HG03575 (cell line): ENCODE measurements at regions not wholly inside any gene's neighbourhood (a gene's known extent, or its start where the extent isn't known, plus 50 kb on each side); places are given as distances from the start of the nearest gene placed in this dataset.

Source experiments
- ATAC-seq: cut with Tn5 transposase; IDR thresholded peaks from one replicate; pipeline ENCODE4 v1.9.1; 2021; ENCODE audit not compliant: unreplicated experiment, insufficient number of reproducible peaks, low FRiP score; ENCODE audit errors: extremely low read depth

- no peak for ATAC-seq
Measured at GRCh38 chr2:29974086-29974485, 52.7 kb upstream of the ALK start.

DNA sequence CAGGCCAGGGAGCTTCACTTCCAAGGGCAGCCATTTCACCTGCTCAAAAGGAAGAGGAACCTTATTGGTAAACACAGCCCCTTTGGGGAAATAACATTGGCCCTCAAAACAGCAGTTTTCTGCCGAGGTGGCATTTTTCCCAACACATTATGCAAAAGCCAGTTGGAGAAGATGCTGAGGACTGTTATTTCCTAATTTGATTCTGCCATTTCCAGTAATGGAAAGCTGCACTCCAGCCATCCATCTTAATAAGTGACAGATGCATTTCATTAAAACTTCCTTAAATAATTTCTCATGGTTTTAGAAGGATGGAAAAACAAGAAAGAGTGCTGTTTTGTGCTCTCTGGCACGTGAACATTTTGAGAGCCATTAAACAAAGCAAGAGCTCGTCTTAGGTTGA, 55.9 kb upstream of the ALK start:
- no peak for ATAC-seq

- ATAC-seq = no peak
Measured at GRCh38 chr2:29981402-29981801, 60.0 kb upstream of the ALK start.

- ATAC-seq = no peak
Measured at GRCh38 chr2:29983308-29983707, 61.9 kb upstream of the ALK start.

DNA sequence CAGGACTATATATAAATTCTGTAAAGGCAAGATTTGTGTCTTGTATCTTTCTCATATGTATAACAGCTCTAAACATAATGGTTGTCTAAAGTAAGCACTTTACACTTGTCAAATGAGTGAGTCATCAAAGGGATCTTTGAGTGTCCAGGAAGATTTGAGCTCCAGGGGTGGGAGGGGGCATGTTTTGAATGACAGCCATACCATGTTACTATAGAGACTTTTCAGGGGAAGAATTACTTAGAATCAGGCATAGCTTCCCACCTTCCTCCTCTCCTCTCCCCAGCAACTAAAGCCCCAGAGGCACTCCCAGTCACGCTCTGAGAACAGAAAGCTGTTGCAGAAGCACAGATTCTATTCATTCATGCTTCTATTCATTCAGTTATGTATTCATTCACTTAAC, 65.8 kb upstream of the ALK start:
- ATAC-seq = no peak

GRCh38 chr2:29990129-29990528, 68.7 kb upstream of the ALK start:
- no peak for ATAC-seq

DNA sequence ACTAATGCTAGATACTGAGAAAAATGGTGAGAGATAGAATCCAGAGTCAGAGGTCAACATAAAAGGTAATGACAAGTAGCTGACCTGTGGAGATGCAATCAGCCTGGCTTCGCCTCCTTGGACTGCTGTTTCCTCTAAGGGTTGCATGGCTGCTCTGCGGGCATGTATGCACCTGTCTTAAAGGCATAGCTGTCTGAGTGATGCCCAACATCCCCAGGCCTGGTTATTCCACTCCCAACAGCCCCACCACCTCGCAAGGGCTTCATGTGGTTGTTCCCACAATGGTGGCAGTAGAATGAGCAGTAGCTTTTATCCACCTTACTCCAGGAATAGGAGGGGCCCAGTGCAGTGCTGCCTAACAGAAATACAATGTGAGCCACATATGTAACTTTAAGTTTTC, 69.7 kb upstream of the ALK start:
- ATAC-seq = no peak

GRCh38 chr2:29995241-29995640, 73.9 kb upstream of the ALK start:
- no peak for ATAC-seq

GRCh38 chr2:30003128-30003527, 81.7 kb upstream of the ALK start:
- no peak for ATAC-seq

- ATAC-seq = peak; percentile 53
Measured at GRCh38 chr2:30022444-30023071, 101.2 kb upstream of the ALK start.

GRCh38 chr2:30024281-30024680, 102.9 kb upstream of the ALK start:
- ATAC-seq = no peak

DNA sequence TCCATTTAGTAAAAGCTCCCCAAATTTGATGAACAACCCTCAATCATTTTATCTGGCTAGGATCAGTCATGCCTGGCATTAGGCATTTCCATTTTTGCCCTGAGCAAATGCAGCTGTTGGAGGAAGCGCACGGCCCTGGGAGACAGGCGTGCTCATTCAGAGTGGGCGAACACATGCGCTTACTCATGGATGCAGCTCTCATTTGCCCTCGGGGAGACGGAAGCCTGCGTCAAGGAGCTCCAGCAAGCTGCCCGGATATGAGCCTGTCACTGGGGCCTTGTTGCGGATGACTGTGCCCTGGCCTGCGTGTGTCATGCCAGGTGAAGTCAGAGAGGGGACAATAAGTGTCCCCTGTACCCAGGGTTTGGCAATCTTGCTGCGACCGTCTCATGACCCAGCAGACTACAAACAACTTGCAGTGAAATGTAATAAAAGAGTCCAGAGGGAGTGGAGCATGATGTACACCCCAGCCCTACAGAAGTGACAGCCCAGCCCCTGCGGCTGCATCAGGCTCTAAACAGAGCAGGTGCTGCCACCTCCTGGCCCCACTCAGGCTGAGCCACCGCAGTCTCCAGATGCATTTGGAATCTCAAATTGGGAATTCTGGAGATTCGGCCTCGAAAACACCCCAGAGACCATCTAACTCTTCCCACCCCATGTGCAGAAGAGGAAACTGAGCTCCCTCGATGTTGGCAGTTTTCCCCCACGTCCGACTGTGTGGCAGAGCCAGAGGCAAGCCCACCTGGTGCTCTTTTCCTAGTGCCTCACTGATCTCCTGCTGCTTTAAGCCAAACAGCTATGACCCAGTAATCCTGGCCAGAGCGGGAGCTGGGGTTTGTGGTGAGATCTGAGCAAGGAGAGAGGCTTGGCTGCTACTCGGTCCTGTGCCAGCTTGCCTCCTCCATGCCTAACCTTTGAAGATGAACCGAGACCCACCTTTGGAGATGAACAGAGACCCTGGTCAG, 105.0 kb upstream of the ALK start:
- ATAC-seq = no peak

DNA sequence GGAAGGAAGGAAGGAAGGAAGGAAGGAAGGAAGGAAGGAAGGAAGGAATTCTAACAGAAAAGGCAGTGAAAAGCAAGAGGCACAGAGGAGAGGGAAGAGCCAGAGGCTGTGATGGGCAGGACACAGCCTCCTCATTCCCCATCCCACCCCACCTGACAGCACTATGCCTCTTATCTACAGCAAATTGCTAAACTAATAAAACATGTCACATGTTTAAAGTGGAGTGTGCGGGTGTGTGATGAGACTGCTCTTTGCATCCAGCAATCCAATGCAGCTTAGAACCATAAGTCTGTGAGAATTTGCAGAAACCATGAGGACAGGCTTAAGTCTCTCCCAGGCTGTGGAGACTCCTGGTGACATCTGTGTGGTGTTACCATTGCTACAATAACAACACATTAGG, 108.4 kb upstream of the ALK start:
- ATAC-seq = no peak

DNA sequence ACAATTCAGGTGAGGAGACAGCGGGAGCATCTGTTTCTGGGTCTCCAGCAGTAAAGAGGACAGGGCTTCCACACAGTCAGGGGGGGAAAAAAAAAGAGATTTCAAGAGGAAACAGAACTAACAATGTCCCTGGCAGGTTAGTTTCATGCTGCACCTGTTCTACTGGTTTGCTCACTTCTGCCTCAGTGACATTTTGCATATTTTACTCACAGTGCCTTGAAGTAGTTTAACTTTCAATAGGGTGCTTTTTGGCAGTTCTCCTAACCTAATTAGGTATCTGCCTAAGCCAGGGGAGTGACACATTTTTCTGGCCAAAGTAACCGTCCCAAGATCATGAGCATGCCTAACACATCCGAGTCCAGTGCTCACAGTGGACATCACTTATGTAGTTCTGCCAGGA, 109.0 kb upstream of the ALK start:
- no peak for ATAC-seq

DNA sequence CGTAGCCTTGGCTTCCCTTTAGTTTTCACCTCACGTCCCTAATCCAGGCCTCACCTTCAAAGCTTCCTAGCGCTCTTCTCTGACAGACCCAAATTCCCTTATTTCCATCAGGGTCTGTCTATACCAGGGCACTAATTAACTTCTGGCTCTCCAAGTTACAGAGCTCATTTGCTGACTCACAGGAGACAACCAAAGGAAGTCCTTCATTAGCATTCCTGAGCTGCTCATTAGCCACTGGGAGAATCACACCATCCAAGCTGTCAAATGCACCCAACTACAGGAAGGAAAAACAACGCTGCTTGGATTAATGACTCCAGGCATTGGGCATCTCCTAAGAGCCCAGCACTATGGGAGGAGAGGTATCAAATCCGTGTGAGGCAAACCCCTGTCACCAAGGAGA, 109.8 kb upstream of the ALK start:
- ATAC-seq = no peak

GRCh38 chr2:30034052-30034775, 112.6 kb upstream of the YPEL5 start:
- no peak for ATAC-seq

DNA sequence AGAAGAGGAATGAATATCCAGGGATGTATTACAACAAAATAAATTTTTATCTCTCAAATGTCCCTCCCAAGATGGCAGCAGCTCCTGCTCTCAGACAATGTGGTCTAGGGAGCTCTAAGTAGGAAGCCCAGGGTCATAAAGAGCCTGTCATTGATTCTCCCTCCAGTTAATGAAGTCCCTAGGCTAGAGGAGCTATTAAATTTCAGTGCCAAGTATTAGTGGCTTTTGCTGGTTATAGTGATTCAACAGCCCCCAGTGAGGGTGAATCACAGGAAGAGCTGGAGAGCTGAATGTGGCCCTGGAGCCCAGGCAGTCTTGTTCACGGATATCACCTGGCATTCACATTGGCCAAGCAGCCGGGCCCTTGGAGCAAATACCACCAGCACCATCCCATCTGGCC, 109.8 kb upstream of the YPEL5 start:
- no peak for ATAC-seq

GRCh38 chr2:30038419-30038818, 108.4 kb upstream of the YPEL5 start:
- ATAC-seq = no peak

GRCh38 chr2:30039101-30039500, 107.7 kb upstream of the YPEL5 start:
- no peak for ATAC-seq

- no peak for ATAC-seq
Measured at GRCh38 chr2:30040147-30040546, 106.7 kb upstream of the YPEL5 start.
